ENCODE measurements at regions not wholly inside any gene's neighbourhood (a gene's known extent, or its start where the extent isn't known, plus 50 kb on each side); places are given as distances from the start of the nearest gene placed in this dataset.

DNA sequence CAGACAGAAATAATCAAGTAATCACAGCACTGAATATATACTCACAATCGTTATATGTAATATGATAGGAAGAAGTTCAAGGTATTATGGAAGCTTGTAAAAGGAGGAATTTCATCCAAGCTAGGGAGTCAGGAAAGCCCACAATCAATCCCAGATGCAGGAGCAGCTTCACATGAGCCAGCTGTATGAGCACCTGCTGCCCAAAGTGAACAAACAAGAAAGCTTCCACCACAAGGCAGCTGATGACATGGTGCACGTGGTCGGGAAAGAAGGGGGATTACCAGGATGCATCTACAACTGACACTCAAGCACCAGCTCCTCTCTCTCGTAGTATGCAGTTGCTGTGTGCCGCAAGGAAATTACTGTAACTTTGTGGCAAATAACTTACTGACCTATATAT lies 225.2 kb downstream of the XPNPEP1 start:
- Histone ChIP-seq H3K27ac (ENCODE audit: low read depth, low read length) (no peak overlapping the region), H3K4me3 (ENCODE audit: low read depth, low read length) (no peak overlapping the region), H3K27me3 (ENCODE audit: insufficient read depth, low read length) (no peaks in the 10 kb centered on the region), H3K4me1 (ENCODE audit: control insufficient read depth, insufficient read depth, low read length, unreplicated experiment) (no peaks in the 10 kb centered on the region), H3K36me3 (ENCODE audit: insufficient read depth, low read length) (no peaks in the 10 kb centered on the region), H3K79me2 (ENCODE audit: control insufficient read depth, insufficient read depth, low read length, unreplicated experiment) (no peaks in the 10 kb centered on the region), H2AFZ (ENCODE audit: low read length, unreplicated experiment) (no peak overlapping the region)

DNA sequence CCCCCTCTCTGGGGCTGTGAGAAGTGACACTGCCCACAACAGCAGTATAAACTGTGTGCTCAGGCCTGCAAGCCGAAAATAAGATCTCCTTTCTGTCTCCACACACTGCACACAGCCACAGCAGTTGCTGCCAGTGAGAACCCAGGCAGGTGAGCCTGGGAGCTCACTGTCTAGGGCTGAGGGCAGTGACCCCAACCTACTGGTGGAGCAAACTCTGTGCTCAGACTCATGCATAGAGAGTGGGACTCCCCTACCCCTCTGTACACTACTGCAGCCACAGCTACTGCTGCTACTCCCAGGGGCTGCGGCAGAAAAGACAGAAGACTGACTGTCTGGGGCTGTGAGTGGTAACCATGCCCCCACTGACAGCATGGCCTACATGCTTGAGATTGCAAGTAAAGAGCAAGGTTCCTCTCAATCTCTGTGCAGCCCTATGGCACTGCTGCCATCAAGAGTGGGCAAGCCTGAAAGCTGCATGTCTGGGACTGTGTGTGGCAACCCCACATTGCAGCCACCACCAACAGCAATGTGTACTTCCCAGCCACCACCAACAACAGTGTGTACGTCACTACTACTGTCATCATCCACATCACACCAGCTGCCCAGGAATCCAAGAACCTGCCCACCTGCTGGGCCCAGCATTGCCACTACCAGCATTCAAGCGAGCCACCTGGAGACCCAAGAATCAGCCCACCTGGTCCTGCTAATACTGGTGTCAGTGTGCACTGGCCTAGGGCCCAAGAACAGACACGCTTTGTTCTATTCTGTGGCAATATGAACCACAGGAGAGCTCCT lies 226.1 kb downstream of the XPNPEP1 start:
- H3K4me3 ChIP-seq (ENCODE audit: low read depth, low read length), result no peak overlapping the region
- no peaks in the 10 kb centered on the region for H3K79me2 ChIP-seq (ENCODE audit: control insufficient read depth, insufficient read depth, low read length, unreplicated experiment)
- no peaks in the 10 kb centered on the region for H3K4me1 ChIP-seq (ENCODE audit: control insufficient read depth, insufficient read depth, low read length, unreplicated experiment)
- no peaks in the 10 kb centered on the region for H3K27me3 ChIP-seq (ENCODE audit: insufficient read depth, low read length)
- H3K27ac ChIP-seq (ENCODE audit: low read depth, low read length), result no peak overlapping the region
- H3K36me3 ChIP-seq (ENCODE audit: insufficient read depth, low read length), result no peaks in the 10 kb centered on the region
- H2AFZ ChIP-seq (ENCODE audit: low read length, unreplicated experiment), result no peak overlapping the region

DNA sequence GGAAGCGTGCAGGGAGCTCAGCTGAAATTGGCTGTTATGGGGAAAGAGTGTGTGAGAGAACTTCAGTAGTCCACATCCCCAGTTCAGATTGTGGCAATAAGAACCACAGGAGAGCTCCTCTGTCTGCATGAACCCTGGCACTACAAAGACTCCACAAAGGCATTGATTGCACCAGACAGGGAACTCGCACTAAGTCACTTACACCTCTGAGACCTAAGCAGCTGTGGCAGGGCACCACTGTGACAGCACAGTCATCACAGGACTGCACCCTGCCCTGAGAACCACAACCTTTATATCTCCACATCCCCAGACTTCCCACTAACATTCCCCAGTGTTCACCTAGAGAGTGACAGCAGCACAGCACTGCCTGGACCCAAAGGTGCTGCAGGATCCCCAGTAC lies 226.8 kb downstream of the XPNPEP1 start:
- Histone ChIP-seq H3K79me2 (ENCODE audit: control insufficient read depth, insufficient read depth, low read length, unreplicated experiment) (no peaks in the 10 kb centered on the region), H3K36me3 (ENCODE audit: insufficient read depth, low read length) (no peaks in the 10 kb centered on the region), H3K4me3 (ENCODE audit: low read depth, low read length) (no peak overlapping the region), H3K27ac (ENCODE audit: low read depth, low read length) (no peak overlapping the region), H3K4me1 (ENCODE audit: control insufficient read depth, insufficient read depth, low read length, unreplicated experiment) (no peaks in the 10 kb centered on the region), H2AFZ (ENCODE audit: low read length, unreplicated experiment) (no peak overlapping the region), H3K27me3 (ENCODE audit: insufficient read depth, low read length) (no peaks in the 10 kb centered on the region)

DNA sequence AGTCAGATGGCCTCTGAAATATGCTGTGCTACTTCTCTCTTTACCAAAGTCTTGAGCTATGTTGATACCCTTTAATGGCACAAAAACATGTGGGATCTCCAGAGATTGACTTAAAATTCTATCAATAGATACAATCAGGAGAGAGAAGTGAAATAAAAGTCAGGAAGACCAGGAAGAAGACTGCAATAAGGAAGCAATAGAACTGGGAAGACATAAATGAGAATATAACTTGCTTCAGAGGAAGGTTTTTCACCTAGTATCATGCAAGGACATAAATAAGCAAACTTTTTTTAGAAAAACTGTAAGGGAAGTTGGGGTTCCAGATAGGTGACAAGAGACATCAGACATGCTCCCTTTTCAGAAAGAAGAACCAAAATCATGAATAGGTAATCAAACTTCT lies 227.3 kb downstream of the XPNPEP1 start:
- H3K79me2 ChIP-seq (ENCODE audit: control insufficient read depth, insufficient read depth, low read length, unreplicated experiment), result no peaks in the 10 kb centered on the region

DNA sequence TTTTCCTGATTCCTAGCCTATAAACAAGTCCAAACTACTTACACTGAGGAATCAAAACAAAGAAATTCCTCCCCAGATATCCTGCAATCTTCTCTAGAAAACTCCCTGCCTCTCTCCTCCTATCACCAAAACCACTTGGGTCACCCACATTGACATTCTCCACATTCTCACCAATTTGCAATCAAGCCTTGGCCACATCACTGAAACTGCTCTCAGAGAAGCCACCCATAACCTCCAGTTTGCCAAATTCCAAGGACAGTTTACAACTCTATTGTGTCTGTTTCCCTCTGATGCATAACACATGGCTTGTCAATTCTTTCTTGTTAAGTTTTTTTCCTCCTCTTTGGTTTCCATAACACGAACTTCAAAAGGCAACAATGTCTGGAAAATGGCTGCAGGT lies 233.5 kb downstream of the XPNPEP1 start:
- Histone ChIP-seq H3K27ac (ENCODE audit: low read depth, low read length) (no peak overlapping the region), H3K79me2 (ENCODE audit: control insufficient read depth, insufficient read depth, low read length, unreplicated experiment) (no peaks in the 10 kb centered on the region), H3K4me3 (ENCODE audit: low read depth, low read length) (no peak overlapping the region)

More for the DNA sequence above, 227.3 kb downstream of the XPNPEP1 start:
- no peak overlapping the region for H2AFZ ChIP-seq (ENCODE audit: low read length, unreplicated experiment)
- H3K27ac ChIP-seq (ENCODE audit: low read depth, low read length), result no peak overlapping the region
- H3K4me3 ChIP-seq (ENCODE audit: low read depth, low read length), result no peak overlapping the region
- no peaks in the 10 kb centered on the region for H3K27me3 ChIP-seq (ENCODE audit: insufficient read depth, low read length)
- no peaks in the 10 kb centered on the region for H3K4me1 ChIP-seq (ENCODE audit: control insufficient read depth, insufficient read depth, low read length, unreplicated experiment)
- no peaks in the 10 kb centered on the region for H3K36me3 ChIP-seq (ENCODE audit: insufficient read depth, low read length)

DNA sequence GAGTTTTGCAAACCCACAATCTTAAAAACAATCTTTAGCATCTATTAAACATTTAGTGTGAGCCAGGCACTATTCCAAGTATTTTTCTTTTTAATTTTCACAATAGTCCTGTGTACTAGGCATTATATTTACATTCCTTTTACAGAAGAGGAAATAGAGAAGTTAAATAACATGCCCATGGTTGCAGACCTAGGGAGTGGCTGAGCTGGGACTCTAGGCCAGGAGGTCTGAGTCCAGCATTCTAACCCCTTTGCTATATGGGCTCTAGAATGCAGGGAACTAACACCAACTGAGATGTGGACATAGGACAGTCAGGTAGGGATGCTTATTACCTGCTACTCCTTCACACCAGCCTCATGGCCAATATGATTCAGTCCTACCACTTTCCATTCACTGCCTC lies 243.8 kb downstream of the XPNPEP1 start:
- no peaks in the 10 kb centered on the region for H3K36me3 ChIP-seq (ENCODE audit: insufficient read depth, low read length)
- no peaks in the 10 kb centered on the region for H3K79me2 ChIP-seq (ENCODE audit: control insufficient read depth, insufficient read depth, low read length, unreplicated experiment)

More for the DNA sequence above, 233.5 kb downstream of the XPNPEP1 start:
- Histone ChIP-seq H3K36me3 (ENCODE audit: insufficient read depth, low read length) (no peaks in the 10 kb centered on the region), H3K4me1 (ENCODE audit: control insufficient read depth, insufficient read depth, low read length, unreplicated experiment) (no peaks in the 10 kb centered on the region), H3K27me3 (ENCODE audit: insufficient read depth, low read length) (no peaks in the 10 kb centered on the region), H2AFZ (ENCODE audit: low read length, unreplicated experiment) (no peak overlapping the region)

DNA sequence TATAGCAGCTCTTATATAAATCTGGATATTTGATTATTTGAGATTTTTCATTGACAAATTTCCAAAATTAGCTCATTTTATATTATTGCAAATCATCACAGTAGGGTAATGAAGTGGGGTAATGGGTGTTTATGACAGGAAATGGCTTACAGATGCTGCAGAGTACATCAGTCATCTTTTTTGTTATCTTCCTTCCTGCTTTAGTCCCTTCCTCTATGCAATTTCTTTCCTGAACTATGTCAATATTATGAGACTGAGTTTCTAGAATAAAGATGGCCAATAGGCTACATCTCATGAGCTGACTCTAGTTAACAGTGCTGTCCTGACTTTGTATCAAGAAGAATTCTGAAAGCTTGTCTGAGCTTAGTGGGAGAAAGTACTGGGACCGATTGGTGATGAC lies 244.5 kb downstream of the XPNPEP1 start:
- Histone ChIP-seq H3K79me2 (ENCODE audit: control insufficient read depth, insufficient read depth, low read length, unreplicated experiment) (no peaks in the 10 kb centered on the region), H2AFZ (ENCODE audit: low read length, unreplicated experiment) (no peak overlapping the region), H3K36me3 (ENCODE audit: insufficient read depth, low read length) (no peaks in the 10 kb centered on the region), H3K27ac (ENCODE audit: low read depth, low read length) (no peak overlapping the region), H3K4me1 (ENCODE audit: control insufficient read depth, insufficient read depth, low read length, unreplicated experiment) (no peaks in the 10 kb centered on the region), H3K4me3 (ENCODE audit: low read depth, low read length) (no peak overlapping the region), H3K27me3 (ENCODE audit: insufficient read depth, low read length) (no peaks in the 10 kb centered on the region)

More for the DNA sequence above, 243.8 kb downstream of the XPNPEP1 start:
- Histone ChIP-seq H3K27ac (ENCODE audit: low read depth, low read length) (no peak overlapping the region), H2AFZ (ENCODE audit: low read length, unreplicated experiment) (no peak overlapping the region), H3K27me3 (ENCODE audit: insufficient read depth, low read length) (no peaks in the 10 kb centered on the region), H3K4me3 (ENCODE audit: low read depth, low read length) (no peak overlapping the region), H3K4me1 (ENCODE audit: control insufficient read depth, insufficient read depth, low read length, unreplicated experiment) (no peaks in the 10 kb centered on the region)

DNA sequence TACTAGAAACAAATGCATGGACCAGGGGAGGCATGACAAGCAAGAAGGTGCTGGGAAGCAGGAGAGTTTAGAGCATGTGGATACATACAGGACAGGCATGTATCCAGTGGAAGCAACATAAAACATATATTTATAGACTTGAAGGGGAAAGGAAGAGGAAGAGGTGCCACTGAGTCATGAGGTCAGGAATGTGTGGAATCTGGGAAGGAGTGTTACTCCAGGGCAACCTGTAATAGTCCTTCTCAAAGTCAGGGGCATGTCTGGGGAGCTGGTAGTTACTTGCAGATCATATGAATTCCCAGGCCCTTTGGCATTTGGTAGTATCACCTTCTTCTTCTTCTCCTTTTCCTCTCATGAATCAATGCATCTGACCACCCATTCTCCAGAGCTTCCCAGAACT lies 246.6 kb downstream of the XPNPEP1 start:
- no peaks in the 10 kb centered on the region for H3K36me3 ChIP-seq (ENCODE audit: insufficient read depth, low read length)
- H3K79me2 ChIP-seq (ENCODE audit: control insufficient read depth, insufficient read depth, low read length, unreplicated experiment), result no peaks in the 10 kb centered on the region
- no peak overlapping the region for H3K4me3 ChIP-seq (ENCODE audit: low read depth, low read length)
- no peaks in the 10 kb centered on the region for H3K4me1 ChIP-seq (ENCODE audit: control insufficient read depth, insufficient read depth, low read length, unreplicated experiment)
- H3K27ac ChIP-seq (ENCODE audit: low read depth, low read length), result no peak overlapping the region
- no peak overlapping the region for H2AFZ ChIP-seq (ENCODE audit: low read length, unreplicated experiment)
- H3K27me3 ChIP-seq (ENCODE audit: insufficient read depth, low read length), result no peaks in the 10 kb centered on the region

DNA sequence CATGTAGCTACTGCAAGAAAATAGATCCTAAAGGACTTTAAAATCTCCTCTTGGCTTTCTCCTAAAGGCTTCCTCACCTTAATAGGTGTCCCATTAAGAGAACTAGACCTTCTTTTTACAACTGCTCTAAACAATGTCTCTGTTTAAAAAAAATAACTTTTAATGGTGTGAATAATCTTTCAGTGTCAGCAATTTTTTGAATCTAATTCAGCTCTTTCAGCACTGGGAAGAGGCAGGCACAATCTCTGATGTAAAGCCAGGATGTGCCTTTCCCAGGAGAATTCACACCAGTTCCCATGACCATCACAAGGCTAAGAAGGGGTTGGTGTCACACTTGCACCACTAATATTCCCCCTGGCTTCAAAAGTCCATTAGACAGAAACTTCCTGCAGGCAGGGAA lies 254.6 kb downstream of the XPNPEP1 start:
- H3K36me3 ChIP-seq (ENCODE audit: insufficient read depth, low read length), result no peaks in the 10 kb centered on the region
- no peak overlapping the region for H3K4me3 ChIP-seq (ENCODE audit: low read depth, low read length)
- H3K27me3 ChIP-seq (ENCODE audit: insufficient read depth, low read length), result no peaks in the 10 kb centered on the region
- H2AFZ ChIP-seq (ENCODE audit: low read length, unreplicated experiment), result no peak overlapping the region
- no peak overlapping the region for H3K27ac ChIP-seq (ENCODE audit: low read depth, low read length)
- H3K4me1 ChIP-seq (ENCODE audit: control insufficient read depth, insufficient read depth, low read length, unreplicated experiment), result no peaks in the 10 kb centered on the region
- H3K79me2 ChIP-seq (ENCODE audit: control insufficient read depth, insufficient read depth, low read length, unreplicated experiment), result no peaks in the 10 kb centered on the region

DNA sequence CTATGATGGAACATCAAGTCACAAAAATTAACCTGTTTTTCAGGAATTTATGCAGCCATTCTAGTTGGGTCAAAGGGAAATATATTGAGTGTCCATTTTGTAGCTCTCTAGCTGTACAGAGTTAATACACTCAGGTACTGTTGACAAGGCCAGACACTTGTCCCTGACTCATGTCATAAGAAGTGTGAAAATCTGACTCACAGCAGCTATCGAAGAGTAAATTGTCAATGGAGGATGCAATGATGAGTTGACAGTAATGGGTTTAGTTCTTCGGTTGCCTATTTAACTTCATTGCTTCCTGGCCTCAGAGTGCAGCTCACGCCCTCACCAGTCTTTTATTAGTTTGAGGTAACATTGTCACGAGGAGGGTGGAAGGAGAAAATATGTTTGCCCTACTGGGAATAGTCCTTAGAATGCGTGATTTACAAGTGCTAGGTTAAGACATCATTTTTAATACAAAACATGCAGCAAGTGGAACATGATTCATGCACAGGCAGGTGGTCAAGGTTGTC lies 255.1 kb downstream of the XPNPEP1 start:
- Histone ChIP-seq H3K79me2 (ENCODE audit: control insufficient read depth, insufficient read depth, low read length, unreplicated experiment) (no peaks in the 10 kb centered on the region), H3K27me3 (ENCODE audit: insufficient read depth, low read length) (no peaks in the 10 kb centered on the region), H3K4me3 (ENCODE audit: low read depth, low read length) (no peak overlapping the region), H3K27ac (ENCODE audit: low read depth, low read length) (no peak overlapping the region), H2AFZ (ENCODE audit: low read length, unreplicated experiment) (no peak overlapping the region), H3K36me3 (ENCODE audit: insufficient read depth, low read length) (no peaks in the 10 kb centered on the region), H3K4me1 (ENCODE audit: control insufficient read depth, insufficient read depth, low read length, unreplicated experiment) (no peaks in the 10 kb centered on the region)

DNA sequence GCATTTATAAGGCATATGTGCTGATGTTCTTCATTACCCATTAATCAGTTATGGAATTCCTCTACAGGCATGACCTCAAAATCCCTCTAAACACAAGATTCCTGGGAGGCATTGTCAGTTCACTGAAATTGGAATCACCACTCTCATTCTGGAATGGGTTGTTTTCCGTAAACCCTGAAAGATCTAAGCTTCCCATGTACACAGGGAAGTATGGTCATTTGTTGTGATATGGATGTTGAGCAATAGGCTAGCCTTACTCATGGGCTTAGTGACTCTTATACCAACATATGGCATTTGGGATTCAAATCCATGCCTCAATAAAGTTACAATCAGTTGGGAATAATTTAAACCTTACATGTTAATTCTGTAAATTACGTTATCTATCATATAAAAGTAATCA lies 258.0 kb downstream of the XPNPEP1 start:
- H3K4me3 ChIP-seq (ENCODE audit: low read depth, low read length), result no peak overlapping the region
- no peak overlapping the region for H3K27ac ChIP-seq (ENCODE audit: low read depth, low read length)
- no peaks in the 10 kb centered on the region for H3K27me3 ChIP-seq (ENCODE audit: insufficient read depth, low read length)
- no peaks in the 10 kb centered on the region for H3K36me3 ChIP-seq (ENCODE audit: insufficient read depth, low read length)
- H3K4me1 ChIP-seq (ENCODE audit: control insufficient read depth, insufficient read depth, low read length, unreplicated experiment), result no peaks in the 10 kb centered on the region
- no peaks in the 10 kb centered on the region for H3K79me2 ChIP-seq (ENCODE audit: control insufficient read depth, insufficient read depth, low read length, unreplicated experiment)
- no peak overlapping the region for H2AFZ ChIP-seq (ENCODE audit: low read length, unreplicated experiment)
